ENCODE measurements at regions not wholly inside any gene's neighbourhood (a gene's known extent, or its start where the extent isn't known, plus 50 kb on each side); places are given as distances from the start of the nearest gene placed in this dataset.

DNA sequence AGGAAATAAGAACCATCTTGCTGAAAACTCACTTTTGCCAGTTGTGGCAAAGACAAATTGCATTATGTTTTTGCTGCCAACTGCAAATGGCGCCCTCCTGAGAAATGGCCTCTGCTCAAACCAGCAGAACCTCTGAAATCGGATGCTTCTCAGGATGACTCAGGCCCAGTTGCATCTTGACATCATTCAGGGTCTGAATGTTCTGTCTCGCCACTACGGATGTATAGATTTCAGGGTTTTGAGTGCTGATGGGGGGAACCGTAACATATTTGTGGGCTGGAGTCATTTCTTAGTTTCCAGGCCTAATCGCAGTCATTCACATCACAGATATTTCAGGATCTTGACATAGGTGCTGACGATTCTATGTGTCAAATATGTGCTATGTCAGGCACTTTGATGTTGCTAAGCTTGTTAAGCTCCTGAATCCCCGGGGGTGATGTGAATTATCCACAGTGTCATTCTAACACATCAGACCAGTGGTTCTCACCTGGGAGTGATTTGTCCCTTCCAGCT is 207.1 kb downstream of the NFATC2 start:
- no peaks in the 10 kb centered on the region for H3K9me3 Mint-ChIP-seq (ENCODE audit: low read depth)
- DNase-seq (ENCODE audit: low spot score): no peak
- peak overlapping the region; percentile 96 for H3K27ac Mint-ChIP-seq (ENCODE audit: unreplicated experiment)
- H3K4me1 Mint-ChIP-seq (ENCODE audit: low read depth): peaks cover 43% of the 10 kb centered on the region
- H3K27me3 Mint-ChIP-seq (ENCODE audit: low read depth): no peaks in the 10 kb centered on the region
- peak; percentile 54 for TF ChIP-seq CTCF (IDR thresholded peaks at IDR 0.05)
- H3K36me3 Mint-ChIP-seq (ENCODE audit: low read depth): no peaks in the 10 kb centered on the region
- no peak overlapping the region for H3K4me3 Mint-ChIP-seq (ENCODE audit: unreplicated experiment)

DNA sequence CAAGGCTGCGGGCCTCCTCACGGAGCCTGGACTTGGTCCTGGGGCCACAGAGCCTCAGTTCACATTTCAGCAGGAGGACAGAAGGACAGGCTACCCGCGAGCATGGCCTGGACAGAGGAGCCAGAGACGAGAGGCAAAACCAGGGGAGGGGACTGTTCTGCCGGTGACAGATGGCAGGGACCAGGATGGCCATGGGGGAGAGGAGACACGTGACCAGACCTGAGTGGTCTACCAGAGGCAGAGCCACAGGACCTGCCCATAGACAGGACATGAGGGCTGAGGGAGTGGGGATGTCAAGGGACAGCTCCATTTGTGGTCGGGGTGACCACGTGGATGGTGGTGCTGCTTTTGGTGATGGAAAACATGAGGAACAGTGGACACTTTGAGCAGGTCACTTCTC is 207.9 kb downstream of the NFATC2 start:
- H3K4me1 Mint-ChIP-seq (ENCODE audit: low read depth): peaks cover 37% of the 10 kb centered on the region
- no peak for TF ChIP-seq CTCF (IDR thresholded peaks at IDR 0.05)
- no peaks in the 10 kb centered on the region for H3K27me3 Mint-ChIP-seq (ENCODE audit: low read depth)
- peak overlapping the region; percentile 96 for H3K27ac Mint-ChIP-seq (ENCODE audit: unreplicated experiment)
- H3K4me3 Mint-ChIP-seq (ENCODE audit: unreplicated experiment): no peak overlapping the region
- DNase-seq (ENCODE audit: low spot score): no peak
- peaks cover 3% of the 10 kb centered on the region for H3K36me3 Mint-ChIP-seq (ENCODE audit: low read depth)
- peaks cover 6% of the 10 kb centered on the region for H3K9me3 Mint-ChIP-seq (ENCODE audit: low read depth)

DNA sequence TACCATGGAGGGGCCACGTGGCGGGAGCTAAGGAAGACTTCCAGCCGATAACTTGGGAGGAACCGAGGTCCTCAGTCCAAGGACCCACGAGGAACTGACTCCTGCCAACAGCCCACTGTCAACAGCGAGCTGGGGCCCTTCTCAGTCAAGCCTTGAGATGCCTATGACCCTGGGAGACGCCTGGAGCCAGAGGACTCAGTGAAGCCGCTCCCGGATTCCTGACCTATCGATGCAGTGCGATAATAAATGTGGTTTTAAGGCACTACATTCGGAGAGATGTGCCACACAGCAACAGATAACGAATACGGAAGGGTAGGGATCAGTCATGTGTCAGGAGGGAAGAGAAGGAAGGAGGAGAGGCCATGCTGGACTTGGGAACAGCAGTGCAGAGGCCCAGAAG is 208.5 kb downstream of the NFATC2 start:
- H3K27ac Mint-ChIP-seq (ENCODE audit: unreplicated experiment): peak overlapping the region; percentile 96

GRCh38 chr20:51333446-51333845 is 209.1 kb downstream of the NFATC2 start:
- DNase-seq (ENCODE audit: low spot score): no peak
- Mint-ChIP-seq H3K27ac (ENCODE audit: unreplicated experiment) (no peak overlapping the region), H3K27me3 (ENCODE audit: low read depth) (no peaks in the 10 kb centered on the region), H3K4me1 (ENCODE audit: low read depth) (peaks cover 35% of the 10 kb centered on the region), H3K36me3 (ENCODE audit: low read depth) (peaks cover 3% of the 10 kb centered on the region), H3K9me3 (ENCODE audit: low read depth) (peaks cover 11% of the 10 kb centered on the region), H3K4me3 (ENCODE audit: unreplicated experiment) (no peak overlapping the region)
- no peak for TF ChIP-seq CTCF (IDR thresholded peaks at IDR 0.05)

More for the DNA sequence above, 208.5 kb downstream of the NFATC2 start:
- DNase-seq (ENCODE audit: low spot score): no peak
- no peaks in the 10 kb centered on the region for H3K27me3 Mint-ChIP-seq (ENCODE audit: low read depth)
- no peak overlapping the region for H3K4me3 Mint-ChIP-seq (ENCODE audit: unreplicated experiment)
- TF ChIP-seq CTCF (IDR thresholded peaks at IDR 0.05): no peak
- peaks cover 3% of the 10 kb centered on the region for H3K36me3 Mint-ChIP-seq (ENCODE audit: low read depth)
- peaks cover 35% of the 10 kb centered on the region for H3K4me1 Mint-ChIP-seq (ENCODE audit: low read depth)
- peaks cover 11% of the 10 kb centered on the region for H3K9me3 Mint-ChIP-seq (ENCODE audit: low read depth)

- peaks cover 11% of the 10 kb centered on the region for H3K9me3 Mint-ChIP-seq (ENCODE audit: low read depth)
- H3K27me3 Mint-ChIP-seq (ENCODE audit: low read depth): no peaks in the 10 kb centered on the region
- no peak for TF ChIP-seq CTCF (IDR thresholded peaks at IDR 0.05)
- no peak overlapping the region for H3K4me3 Mint-ChIP-seq (ENCODE audit: unreplicated experiment)
- no peak for DNase-seq (ENCODE audit: low spot score)
- no peak overlapping the region for H3K27ac Mint-ChIP-seq (ENCODE audit: unreplicated experiment)
- peaks cover 3% of the 10 kb centered on the region for H3K36me3 Mint-ChIP-seq (ENCODE audit: low read depth)
- H3K4me1 Mint-ChIP-seq (ENCODE audit: low read depth): peaks cover 47% of the 10 kb centered on the region
These were observed 211.0 kb downstream of the NFATC2 start for GRCh38 chr20:51331481-51331880.

All from chondrocyte (in vitro differentiated cells).